Vagina (tissue), 2 donors: ENCODE measurements at regions not wholly inside any gene's neighbourhood (a gene's known extent, or its start where the extent isn't known, plus 50 kb on each side); places are given as distances from the start of the nearest gene placed in this dataset.
"Not testable (repeated sequence)": the region's sequence is repeated elsewhere in the genome, so short reads cannot be mapped to it uniquely, and the experiment has no call there.

ENCODE experiments used
- POLR2A ChIP-seq, 2 donors: fragments of 450-650 bp; IDR thresholded peaks; one replicate each; pipeline ENCODE4 v1.6.1; 2017; ENCODE audit warnings: antibody characterized with exemption in 2 of 2, mild to moderate bottlenecking in 2 of 2, moderate library complexity in 2 of 2
- POLR2AphosphoS5 ChIP-seq, 2 donors: sonication (generic); formaldehyde crosslinking; IDR thresholded peaks; one replicate each; pipeline ENCODE4 v1.9.0; 2017; ENCODE audit warnings: antibody characterized with exemption in 2 of 2, mild to moderate bottlenecking in 2 of 2, low read depth in 1 of 2; ENCODE audit not compliant: insufficient read depth in 1 of 2
- TF ChIP-seq, protein P1 (sequence below), 3 experiments: fragments of 450-650 bp in 2 of 3; fragments of 200-600 bp in 1 of 3; sonication (generic) in 1 of 3; IDR thresholded peaks; one replicate each; pipeline ENCODE4 v1.5.1; 2017 to 2019; ENCODE audit warnings: antibody characterized with exemption in 3 of 3, mild to moderate bottlenecking in 2 of 3, moderate library complexity in 2 of 3

DNA sequence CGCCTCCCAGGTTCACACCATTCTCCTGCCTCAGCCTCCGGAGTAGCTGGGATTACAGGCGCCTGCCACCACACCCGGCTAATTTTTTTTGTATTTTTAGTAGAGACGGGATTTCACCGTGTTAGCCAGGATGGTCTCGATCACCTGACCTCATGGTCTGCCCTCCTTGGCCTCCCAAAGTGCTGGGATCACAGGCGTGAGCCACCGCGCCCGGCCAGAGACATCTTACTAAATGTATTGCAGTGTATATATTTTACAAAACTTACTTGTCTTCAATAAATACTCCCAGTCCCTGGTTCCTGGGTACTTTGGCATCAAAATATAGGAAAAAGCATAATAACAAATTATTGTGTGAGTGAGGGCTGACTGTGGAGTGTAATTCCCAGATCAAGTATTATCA, 1053.7 kb downstream of the OLFM4 start:
- TF ChIP-seq, protein P1, sequence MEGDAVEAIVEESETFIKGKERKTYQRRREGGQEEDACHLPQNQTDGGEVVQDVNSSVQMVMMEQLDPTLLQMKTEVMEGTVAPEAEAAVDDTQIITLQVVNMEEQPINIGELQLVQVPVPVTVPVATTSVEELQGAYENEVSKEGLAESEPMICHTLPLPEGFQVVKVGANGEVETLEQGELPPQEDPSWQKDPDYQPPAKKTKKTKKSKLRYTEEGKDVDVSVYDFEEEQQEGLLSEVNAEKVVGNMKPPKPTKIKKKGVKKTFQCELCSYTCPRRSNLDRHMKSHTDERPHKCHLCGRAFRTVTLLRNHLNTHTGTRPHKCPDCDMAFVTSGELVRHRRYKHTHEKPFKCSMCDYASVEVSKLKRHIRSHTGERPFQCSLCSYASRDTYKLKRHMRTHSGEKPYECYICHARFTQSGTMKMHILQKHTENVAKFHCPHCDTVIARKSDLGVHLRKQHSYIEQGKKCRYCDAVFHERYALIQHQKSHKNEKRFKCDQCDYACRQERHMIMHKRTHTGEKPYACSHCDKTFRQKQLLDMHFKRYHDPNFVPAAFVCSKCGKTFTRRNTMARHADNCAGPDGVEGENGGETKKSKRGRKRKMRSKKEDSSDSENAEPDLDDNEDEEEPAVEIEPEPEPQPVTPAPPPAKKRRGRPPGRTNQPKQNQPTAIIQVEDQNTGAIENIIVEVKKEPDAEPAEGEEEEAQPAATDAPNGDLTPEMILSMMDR (IDR thresholded peaks at IDR 0.05) = not testable (repeated sequence)
- not testable (repeated sequence) for TF ChIP-seq POLR2A (IDR thresholded peaks at IDR 0.05); POLR2AphosphoS5 (IDR thresholded peaks at IDR 0.05; ENCODE audit: insufficient read depth in 1 of 2, low read depth in 1 of 2)
